Activated CD8-positive, alpha-beta memory T cell treated with anti-CD3 and anti-CD28 coated beads for 1 hour (primary cell): ENCODE measurements at regions not wholly inside any gene's neighbourhood (a gene's known extent, or its start where the extent isn't known, plus 50 kb on each side); places are given as distances from the start of the nearest gene placed in this dataset.

Source experiments
- DNase-seq, 2 donors: peaks; one replicate each; pipeline ENCODE4 v3.0.0-alpha.2; 2020; ENCODE audit warnings: low read depth in 1 of 2; ENCODE audit errors: extremely low read depth in 1 of 2

GRCh38 chr15:70337277-70338186 is 239.8 kb upstream of the TLE3 start:
- no peak for DNase-seq

GRCh38 chr15:70336425-70337009 is 238.8 kb upstream of the TLE3 start:
- no peak for DNase-seq

- DNase-seq, result no peak
Measured at GRCh38 chr15:70334286-70334685, 236.6 kb upstream of the TLE3 start.

- DNase-seq, result no peak
Measured at GRCh38 chr15:70329179-70329578, 231.5 kb upstream of the TLE3 start.

GRCh38 chr15:70328679-70329115 is 231.0 kb upstream of the TLE3 start:
- DNase-seq, result no peak

- no peak for DNase-seq
Measured at GRCh38 chr15:70327856-70328678, 230.3 kb upstream of the TLE3 start.

GRCh38 chr15:70327328-70327855 is 229.7 kb upstream of the TLE3 start:
- no peak for DNase-seq

- no peak for DNase-seq
Measured at GRCh38 chr15:70324001-70324974, 226.6 kb upstream of the TLE3 start.

GRCh38 chr15:70323111-70323851 is 225.6 kb upstream of the TLE3 start:
- no peak for DNase-seq

- no peak for DNase-seq
Measured at GRCh38 chr15:70322051-70322668, 224.4 kb upstream of the TLE3 start.

GRCh38 chr15:70321172-70321819 is 223.6 kb upstream of the TLE3 start:
- DNase-seq, result no peak

GRCh38 chr15:70320482-70320881 is 222.8 kb upstream of the TLE3 start:
- no peak for DNase-seq

- DNase-seq, result no peak
Measured at GRCh38 chr15:70320077-70320476, 222.4 kb upstream of the TLE3 start.

GRCh38 chr15:70319466-70319865 is 221.7 kb upstream of the TLE3 start:
- no peak for DNase-seq

- DNase-seq, result no peak
Measured at GRCh38 chr15:70318594-70319465, 221.1 kb upstream of the TLE3 start.

- DNase-seq, result no peak
Measured at GRCh38 chr15:70316059-70316600, 218.4 kb upstream of the TLE3 start.

- no peak for DNase-seq
Measured at GRCh38 chr15:70315431-70315830, 217.7 kb upstream of the TLE3 start.
